Stimulated activated CD4-positive, alpha-beta T cell treated with anti-CD3 and anti-CD28 coated beads, Interleukin-15, amount 100 ng/mL, for 48 hours (primary cell): ENCODE measurements at regions not wholly inside any gene's neighbourhood (a gene's known extent, or its start where the extent isn't known, plus 50 kb on each side); places are given as distances from the start of the nearest gene placed in this dataset.

Experiments used
- DNase-seq, 2 donors: peaks; one replicate each; pipeline ENCODE4 v3.0.0-alpha.2; 2020; ENCODE audit warnings: low read depth in 2 of 2

GRCh38 chr7:22911889-22912288 lies 89.2 kb upstream of the TOMM7 start:
- no peak for DNase-seq

GRCh38 chr7:22909917-22910316 lies 87.3 kb upstream of the TOMM7 start:
- no peak for DNase-seq

- DNase-seq: no peak
Measured at GRCh38 chr7:22907805-22908204, 85.2 kb upstream of the TOMM7 start.

- no peak for DNase-seq
Measured at GRCh38 chr7:22900784-22901183, 78.1 kb upstream of the TOMM7 start.

- DNase-seq: no peak
Measured at GRCh38 chr7:22900101-22900500, 77.5 kb upstream of the TOMM7 start.

DNA sequence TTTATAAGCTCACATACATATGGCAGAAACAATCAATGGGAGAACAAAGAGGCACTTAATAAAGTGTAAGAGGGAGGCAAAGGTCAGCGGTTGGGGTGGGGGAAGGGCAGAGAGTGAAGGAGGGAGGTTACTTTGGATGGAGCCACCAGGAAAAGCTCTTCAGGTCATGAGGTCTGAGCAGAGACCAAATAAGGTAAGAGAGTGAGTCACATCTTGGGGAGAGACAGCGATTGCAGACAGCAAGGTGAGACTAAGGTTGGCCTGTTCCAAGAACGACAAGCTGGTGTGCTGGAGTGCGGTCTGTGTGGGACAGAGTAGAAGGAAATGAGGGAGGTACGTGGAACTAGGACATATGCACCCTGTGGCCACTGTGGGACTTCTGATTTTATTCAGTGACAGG lies 74.3 kb upstream of the TOMM7 start:
- DNase-seq: no peak

DNA sequence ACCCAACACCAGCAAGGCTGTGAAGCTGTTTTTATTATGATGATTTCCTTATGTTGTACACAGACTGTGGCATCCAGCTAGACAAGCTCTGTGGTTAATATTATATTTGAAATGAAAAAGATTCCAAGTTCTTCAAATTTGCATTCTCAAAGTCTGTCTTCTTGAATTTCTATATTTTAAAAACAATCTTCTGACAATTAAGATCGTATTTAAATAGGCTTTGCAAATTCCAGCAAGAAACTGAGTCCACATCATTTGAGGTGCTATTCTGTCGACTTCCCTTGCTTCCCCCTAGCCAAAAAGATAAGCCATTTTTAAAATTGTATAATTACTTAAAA lies 73.1 kb upstream of the TOMM7 start:
- DNase-seq: no peak

DNA sequence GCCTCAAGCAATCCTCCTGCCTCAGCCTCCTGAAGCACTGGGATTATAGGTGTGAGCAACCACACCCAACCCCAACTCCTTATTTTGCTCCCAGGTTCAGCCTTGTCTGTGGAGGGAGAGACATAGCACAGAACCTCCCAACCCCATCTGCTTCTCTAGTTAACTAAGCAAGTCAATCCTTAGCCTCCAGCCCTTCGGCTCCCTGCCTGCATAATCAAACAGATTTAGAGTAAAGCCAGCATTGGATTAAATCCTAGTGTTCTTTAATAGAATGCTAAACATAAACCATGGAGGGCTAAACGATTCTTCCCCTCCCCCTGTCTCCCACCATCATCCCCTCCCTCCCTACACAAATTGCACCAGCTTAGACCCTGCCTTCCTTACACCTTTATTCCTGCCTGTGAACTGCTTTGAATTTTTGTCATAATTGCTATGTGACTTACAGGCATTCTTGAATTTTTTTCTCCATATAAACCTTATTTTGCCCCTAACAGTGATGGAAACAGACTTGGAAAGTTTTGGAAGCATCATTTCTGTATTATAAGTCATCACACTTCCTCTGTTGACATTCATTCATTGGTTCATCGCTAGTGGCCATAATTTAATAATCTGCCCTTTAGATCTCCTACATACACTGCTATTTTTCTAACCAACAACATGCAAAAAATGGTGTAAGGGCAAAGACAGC lies 72.6 kb upstream of the TOMM7 start:
- no peak for DNase-seq

DNA sequence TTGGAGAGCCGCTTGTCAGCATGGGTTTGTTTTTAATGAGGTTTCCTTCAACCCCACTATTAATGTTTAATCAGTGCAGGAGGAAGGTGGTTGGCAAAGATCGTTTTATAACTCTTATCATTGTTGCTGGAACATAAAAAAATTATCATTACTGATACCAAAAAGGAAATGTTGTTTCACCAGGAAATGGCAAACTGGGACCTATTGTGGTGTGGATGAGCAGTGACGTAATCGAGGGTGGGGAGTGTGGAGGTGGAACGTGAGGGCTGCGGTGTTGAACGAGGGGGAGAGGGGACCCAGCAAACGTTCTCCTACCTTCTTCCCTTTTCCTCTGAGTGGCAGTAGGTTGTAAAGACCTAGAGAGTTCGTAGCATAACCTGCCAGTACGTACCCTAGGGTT lies 71.9 kb upstream of the TOMM7 start:
- DNase-seq: no peak

- no peak for DNase-seq
Measured at GRCh38 chr7:22890773-22891172, 68.1 kb upstream of the TOMM7 start.

DNA sequence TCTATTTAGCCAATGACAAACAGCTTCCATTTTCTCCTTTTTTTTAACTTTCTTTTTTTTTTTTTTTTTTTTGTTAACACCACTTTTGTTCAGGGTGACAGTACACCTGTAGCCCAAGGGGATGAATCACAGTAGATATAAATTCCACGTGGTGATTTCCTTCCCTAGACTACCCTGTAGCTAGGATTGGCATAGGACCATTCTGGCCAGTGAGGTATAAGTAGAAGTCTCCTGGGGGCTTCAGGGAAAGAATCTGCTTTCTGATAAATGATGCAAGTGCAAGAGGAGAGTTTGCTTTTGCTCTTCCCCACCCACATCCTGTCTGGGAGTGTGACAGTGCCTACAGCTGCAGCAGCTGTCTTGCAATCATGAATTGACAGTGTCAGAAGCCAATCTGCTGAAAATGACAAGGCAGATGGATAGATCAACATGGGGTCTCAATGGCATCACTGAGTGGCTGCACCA lies 63.2 kb upstream of the TOMM7 start:
- peak; percentile 61 to 65 for DNase-seq

DNA sequence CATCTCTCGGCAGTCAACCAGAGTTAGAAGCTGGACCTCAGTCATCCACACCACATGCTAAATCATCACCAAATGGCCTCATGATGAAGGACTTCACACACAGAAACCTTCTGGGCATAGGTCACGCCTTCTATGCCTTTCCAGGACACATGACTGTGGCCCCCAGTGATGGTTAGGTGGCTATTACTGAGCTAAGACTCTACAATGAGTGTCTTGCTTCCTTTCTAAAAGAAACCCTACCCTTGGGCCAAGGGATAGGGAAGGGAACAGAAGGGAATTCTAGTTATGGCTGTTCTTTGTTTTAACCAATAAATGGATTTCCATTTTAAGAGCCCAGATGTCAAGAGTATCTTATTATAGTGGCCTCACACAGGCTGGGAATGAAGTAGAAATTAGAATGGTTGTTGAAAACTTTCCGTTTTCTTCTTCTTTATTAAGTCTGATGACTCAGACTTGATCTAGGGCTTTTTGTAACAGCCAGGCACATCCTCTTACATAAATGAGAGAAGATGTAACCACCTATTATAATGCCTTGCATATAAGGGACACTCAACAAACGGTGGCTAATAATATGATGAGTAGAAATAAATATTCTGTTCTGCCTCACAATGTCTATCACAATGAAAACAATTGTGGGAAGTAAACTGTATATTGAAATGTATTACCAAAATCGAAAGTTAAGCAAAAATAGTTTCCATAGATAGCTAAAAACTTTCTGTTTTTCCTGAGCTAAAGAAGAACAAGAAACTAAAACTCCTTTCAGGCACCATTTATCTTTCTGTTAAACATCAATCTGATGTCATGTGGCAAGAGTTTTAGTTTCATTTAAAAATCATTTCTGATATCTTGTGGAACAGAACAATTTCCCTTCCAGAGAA lies 62.5 kb upstream of the TOMM7 start:
- no peak for DNase-seq

- DNase-seq: no peak
Measured at GRCh38 chr7:22882106-22882505, 59.5 kb upstream of the TOMM7 start.

GRCh38 chr7:22879709-22880306 lies 57.2 kb upstream of the TOMM7 start:
- DNase-seq: no peak

GRCh38 chr7:22879280-22879679 lies 56.6 kb upstream of the TOMM7 start:
- DNase-seq: no peak

- no peak for DNase-seq
Measured at GRCh38 chr7:22876986-22877729, 54.5 kb upstream of the TOMM7 start.

DNA sequence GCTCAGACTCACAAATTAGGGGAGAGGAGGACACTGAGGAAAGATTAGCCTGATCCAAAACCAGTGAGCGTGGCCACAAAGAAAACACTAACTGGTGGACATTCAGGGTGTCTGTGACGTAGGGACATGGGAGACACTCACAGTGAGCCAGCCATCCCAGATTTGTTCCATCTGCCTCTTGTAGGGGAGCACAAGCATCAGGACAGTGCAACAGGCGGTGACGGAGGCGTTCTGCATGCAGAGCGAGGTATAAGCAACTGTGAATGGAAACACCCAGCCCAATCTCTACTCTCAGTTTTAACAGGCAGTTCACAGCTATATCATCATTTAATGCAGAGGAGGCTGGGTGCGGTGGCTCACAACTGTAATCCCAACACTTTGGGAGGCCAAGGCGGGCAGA lies 52.8 kb upstream of the TOMM7 start:
- no peak for DNase-seq

- DNase-seq: no peak
Measured at GRCh38 chr7:22874904-22875303, 52.3 kb upstream of the TOMM7 start.
